PC-3 (cell line): ENCODE measurements at regions not wholly inside any gene's neighbourhood (a gene's known extent, or its start where the extent isn't known, plus 50 kb on each side); places are given as distances from the start of the nearest gene placed in this dataset.

Source experiments
- ATAC-seq: fragments of 200-7000 bp; cut with Tn5 transposase; 2 replicates; pipeline ENCODE4 v1.9.1; 2020; ENCODE audit warnings: mild to moderate bottlenecking, moderate library complexity
- BruUV-seq: library from RNA; stranded (reverse); fragments of 400-500 nt; replicated peaks from 2 replicates; lab custom pipeline; 2021; lab: Mats Ljungman, UMichigan
- CTCF ChIA-PET: fragments of 300-600 bp; sonication (Branson Sonifier 250); formaldehyde crosslinking; loops from one replicate; lab custom pipeline; 2022; ENCODE audit warnings: antibody characterized with exemption; lab: Charles Lee
- POLR2A ChIA-PET: fragments of 300-600 bp; sonication (Branson Sonifier 250); formaldehyde crosslinking; loops from one replicate; lab custom pipeline; 2022; ENCODE audit warnings: antibody characterized with exemption; ENCODE audit not compliant: unreplicated experiment; lab: Charles Lee
- DNase-seq: peaks from one replicate; pipeline ENCODE4 v3.0.0-alpha.2; 2015
- H2AFZ ChIP-seq: fragments of 300-600 bp; sonication (generic); 2 replicates; pipeline ENCODE4 v1.6.0; 2016; ENCODE audit warnings: antibody characterized with exemption, low read length
- H3F3A ChIP-seq: fragments of 300-600 bp; sonication (generic); one replicate; pipeline ENCODE4 v1.6.0; 2017; ENCODE audit warnings: antibody characterized with exemption, low read length, control low read depth, mild to moderate bottlenecking; ENCODE audit not compliant: unreplicated experiment
- H3K27ac ChIP-seq: fragments of 300-600 bp; sonication (generic); 2 replicates; pipeline ENCODE4 v1.5.1; 2016; ENCODE audit warnings: mild to moderate bottlenecking, low read length
- H3K27me3 ChIP-seq: fragments of 300-600 bp; sonication (generic); 2 replicates; pipeline ENCODE4 v1.6.1; 2016; ENCODE audit warnings: low read length, mixed read lengths
- H3K36me3 ChIP-seq: fragments of 300-600 bp; sonication (generic); 2 replicates; pipeline ENCODE4 v1.6.1; 2016; ENCODE audit warnings: low read depth, mixed run types, low read length, mixed read lengths
- H3K4me1 ChIP-seq: fragments of 300-600 bp; sonication (generic); 2 replicates; pipeline ENCODE4 v1.5.1; 2016; ENCODE audit warnings: low read length; ENCODE audit not compliant: insufficient read depth
- H3K4me2 ChIP-seq: fragments of 300-600 bp; sonication (generic); 2 replicates; pipeline ENCODE4 v1.6.0; 2016; ENCODE audit warnings: low read length
- H3K4me3 ChIP-seq: fragments of 300-600 bp; sonication (generic); 2 replicates; pipeline ENCODE4 v1.5.1; 2016; ENCODE audit warnings: mild to moderate bottlenecking, low read length, mixed read lengths
- H3K79me2 ChIP-seq: fragments of 300-600 bp; sonication (generic); 2 replicates; pipeline ENCODE4 v1.6.1; 2017; ENCODE audit warnings: low read length, mixed read lengths
- H3K9ac ChIP-seq: fragments of 300-600 bp; sonication (generic); 2 replicates; pipeline ENCODE4 v1.6.0; 2016; ENCODE audit warnings: mild to moderate bottlenecking, low read length
- H3K9me2 ChIP-seq: fragments of 300-600 bp; sonication (generic); replicated peaks from 2 replicates; pipeline ENCODE4 v1.6.1; 2016; ENCODE audit warnings: mixed run types, low read length, mixed read lengths
- H3K9me3 ChIP-seq: fragments of 300-600 bp; sonication (generic); 2 replicates; pipeline ENCODE4 v1.6.1; 2016; ENCODE audit warnings: low read length, mixed read lengths
- H4K20me1 ChIP-seq: fragments of 300-600 bp; sonication (generic); 2 replicates; pipeline ENCODE4 v1.6.1; 2016; ENCODE audit warnings: low read length, mixed read lengths
- CTCF ChIP-seq: fragments of 300-600 bp; sonication (generic); conservative IDR thresholded peaks from 2 replicates; pipeline ENCODE4 v1.5.1; 2017; ENCODE audit warnings: antibody characterized with exemption, low read depth, mild to moderate bottlenecking, low read length
- EZH2 ChIP-seq: fragments of 300-600 bp; sonication (generic); IDR thresholded peaks from one replicate; pipeline ENCODE4 v1.6.1; 2017; ENCODE audit warnings: antibody characterized with exemption, mild to moderate bottlenecking, low read length; ENCODE audit not compliant: unreplicated experiment
- EZH2phosphoT487 ChIP-seq: fragments of 300-600 bp; sonication (generic); IDR thresholded peaks from 2 replicates; pipeline ENCODE4 v1.6.1; 2018; ENCODE audit warnings: mild to moderate bottlenecking, antibody characterized with exemption, low read length, borderline replicate concordance
- intact Hi-C: fragments of 100-400 bp; cut with micrococcal nuclease; formaldehyde crosslinking; loops from 2 replicates; pipeline ENCODE4 v1.9.0; 2023

- no peaks in the 10 kb centered on the region for H3K9me3 ChIP-seq
- no peaks in the 10 kb centered on the region for H4K20me1 ChIP-seq
- intact Hi-C loops: no loop called here
- no peaks in the 10 kb centered on the region for H3F3A ChIP-seq
- no peaks in the 10 kb centered on the region for H3K36me3 ChIP-seq
- CTCF ChIA-PET: no interaction called here
- TF ChIP-seq EZH2phosphoT487 (no peak), CTCF (no peak), EZH2 (no peak)
- no TSS peak for BruUV-seq
- POLR2A ChIA-PET: no interaction called here
- ATAC-seq (no peak), DNase-seq (no peak)
- no peak overlapping the region for H3K4me2 ChIP-seq
- no peaks in the 10 kb centered on the region for H3K9me2 ChIP-seq
- no peak overlapping the region for H2AFZ ChIP-seq
- H3K27me3 ChIP-seq: no peaks in the 10 kb centered on the region
- H3K4me1 ChIP-seq: no peaks in the 10 kb centered on the region
- H3K79me2 ChIP-seq: no peaks in the 10 kb centered on the region
- H3K27ac ChIP-seq: no peak overlapping the region
- no peak overlapping the region for H3K9ac ChIP-seq
- no peak overlapping the region for H3K4me3 ChIP-seq
Observed at GRCh38 chr2:66901344-66901743, 466.4 kb downstream of the MEIS1 start.

- H3F3A ChIP-seq: no peaks in the 10 kb centered on the region
- DNase-seq (no peak), ATAC-seq (no peak)
- H4K20me1 ChIP-seq: no peaks in the 10 kb centered on the region
- no peaks in the 10 kb centered on the region for H3K79me2 ChIP-seq
- no peaks in the 10 kb centered on the region for H3K36me3 ChIP-seq
- ChIA-PET POLR2A (no interaction called here), CTCF (no interaction called here)
- TF ChIP-seq CTCF: no peak
- no peaks in the 10 kb centered on the region for H3K9me3 ChIP-seq
- BruUV-seq: no TSS peak
- H3K4me2 ChIP-seq: no peak overlapping the region
- no peaks in the 10 kb centered on the region for H3K9me2 ChIP-seq
- intact Hi-C loops: no loop called here
- no peaks in the 10 kb centered on the region for H3K27me3 ChIP-seq
- H3K27ac ChIP-seq: no peak overlapping the region
- H2AFZ ChIP-seq: no peak overlapping the region
- no peak overlapping the region for H3K9ac ChIP-seq
- no peaks in the 10 kb centered on the region for H3K4me1 ChIP-seq
- no peak overlapping the region for H3K4me3 ChIP-seq
Observed at GRCh38 chr2:66903183-66903582, 468.3 kb downstream of the MEIS1 start.

GRCh38 chr2:66903745-66904465 lies 469.0 kb downstream of the MEIS1 start:
- intact Hi-C loops: no loop called here
- POLR2A ChIA-PET: no interaction called here
- Histone ChIP-seq H3K27me3 (no peaks in the 10 kb centered on the region), H4K20me1 (no peaks in the 10 kb centered on the region), H3F3A (no peaks in the 10 kb centered on the region), H3K9ac (no peak overlapping the region), H3K4me1 (no peaks in the 10 kb centered on the region), H3K9me3 (no peaks in the 10 kb centered on the region), H3K36me3 (no peaks in the 10 kb centered on the region), H3K27ac (no peak overlapping the region), H2AFZ (no peak overlapping the region), H3K4me2 (no peak overlapping the region), H3K4me3 (no peak overlapping the region), H3K9me2 (no peaks in the 10 kb centered on the region), H3K79me2 (no peaks in the 10 kb centered on the region)
- ATAC-seq: no peak
- TF ChIP-seq EZH2phosphoT487 (no peak), CTCF (no peak), EZH2 (no peak)
- BruUV-seq: no TSS peak
- DNase-seq: no peak
- CTCF ChIA-PET: no interaction called here
